A673 (cell line): ENCODE measurements at regions not wholly inside any gene's neighbourhood (a gene's known extent, or its start where the extent isn't known, plus 50 kb on each side); places are given as distances from the start of the nearest gene placed in this dataset.

Source experiments
- CTCF ChIP-seq: fragments of 300-800, 200-600 bp; sonication (generic); conservative IDR thresholded peaks from 2 replicates; pipeline ENCODE4 v1.5.1; 2017; ENCODE audit warnings: low read depth, mild to moderate bottlenecking, antibody characterized with exemption, low read length, moderate library complexity, mixed read lengths
- EZH2 ChIP-seq: fragments of 200-600 bp; sonication (generic); IDR thresholded peaks from 2 replicates; pipeline ENCODE4 v1.6.1; 2017; ENCODE audit warnings: borderline replicate concordance, low read depth, mild to moderate bottlenecking, mixed read lengths, antibody characterized with exemption, low read length; ENCODE audit not compliant: poor library complexity, severe bottlenecking

GRCh38 chr9:73260506-73260905, 108.8 kb downstream of the ANXA1 start:
- TF ChIP-seq CTCF (no peak), EZH2 (no peak)
